IMR-90 (cell line): ENCODE measurements at regions not wholly inside any gene's neighbourhood (a gene's known extent, or its start where the extent isn't known, plus 50 kb on each side); places are given as distances from the start of the nearest gene placed in this dataset.

Source experiments
- ATAC-seq: fragments of 200-7000 bp; cut with Tn5 transposase; 2 replicates; pipeline ENCODE4 v1.9.1; 2020; ENCODE audit warnings: low read depth, mild to moderate bottlenecking, moderate library complexity
- BruUV-seq: library from RNA; stranded (reverse); fragments of 400-500 nt; replicated peaks from 2 replicates; lab custom pipeline; 2021; lab: Mats Ljungman, UMichigan
- CTCF ChIA-PET: fragments of 300-600 bp; formaldehyde crosslinking; extraction: SDS; loops from one replicate; lab custom pipeline; 2021; ENCODE audit warnings: antibody characterized with exemption; lab: Yijun Ruan, JAX
- POLR2A ChIA-PET: fragments of 300-600 bp; sonication (Branson Sonifier 250); formaldehyde crosslinking; loops from one replicate; lab custom pipeline; 2022; ENCODE audit warnings: antibody characterized with exemption; ENCODE audit not compliant: unreplicated experiment; lab: Charles Lee
- DNase-seq: peaks from one replicate; pipeline ENCODE4 v3.0.0; 2013
- H2AFZ ChIP-seq: replicated peaks from 2 replicates; pipeline ENCODE3; 2013; ENCODE audit warnings: low read length, mild to moderate bottlenecking; ENCODE audit not compliant: poor library complexity
- H2AK5ac ChIP-seq: 2 replicates; pipeline ENCODE4 v1.6.1; 2013; ENCODE audit warnings: low read depth, low read length, inconsistent platforms
- H2AK9ac ChIP-seq: replicated peaks from 2 replicates; pipeline ENCODE3; 2013; ENCODE audit warnings: mild to moderate bottlenecking, low read depth, low read length, moderate library complexity; ENCODE audit not compliant: poor library complexity
- H2BK120ac ChIP-seq: 2 replicates; pipeline ENCODE4 v1.6.1; 2013; ENCODE audit warnings: low read depth, low read length, inconsistent platforms
- H2BK15ac ChIP-seq: 3 replicates; pipeline ENCODE4 v1.6.1; 2013; ENCODE audit warnings: low read depth, low read length, inconsistent platforms
- H2BK20ac ChIP-seq: 2 replicates; pipeline ENCODE4 v1.6.1; 2013; ENCODE audit warnings: low read depth, mild to moderate bottlenecking, inconsistent platforms, low read length, moderate library complexity
- H2BK5ac ChIP-seq: 2 replicates; pipeline ENCODE4 v1.6.1; 2013; ENCODE audit warnings: mild to moderate bottlenecking, low read depth, low read length, inconsistent platforms; ENCODE audit not compliant: poor library complexity, severe bottlenecking
- H3K14ac ChIP-seq: replicated peaks from 2 replicates; pipeline ENCODE4 v1.6.1; 2013; ENCODE audit warnings: low read depth, low read length, inconsistent platforms
- H3K18ac ChIP-seq: 2 replicates; pipeline ENCODE4 v1.6.1; 2013; ENCODE audit warnings: low read depth, low read length, control low read depth
- H3K23ac ChIP-seq: 2 replicates; pipeline ENCODE4 v1.6.1; 2013; ENCODE audit warnings: low read depth, low read length, inconsistent platforms
- H3K27ac ChIP-seq: 2 replicates; pipeline ENCODE4 v1.5.1; 2013; ENCODE audit warnings: mild to moderate bottlenecking, control low read depth, low read length; ENCODE audit not compliant: insufficient read depth
- H3K27me3 ChIP-seq: 2 replicates; pipeline ENCODE4 v1.6.1; 2013; ENCODE audit warnings: low read length; ENCODE audit not compliant: control insufficient read depth, insufficient read depth
- H3K36me3 ChIP-seq: 2 replicates; pipeline ENCODE4 v1.6.1; 2013; ENCODE audit warnings: low read length, mixed read lengths; ENCODE audit not compliant: control insufficient read depth, insufficient read depth
- H3K4ac ChIP-seq: 2 replicates; pipeline ENCODE4 v1.6.1; 2013; ENCODE audit warnings: low read depth, low read length, inconsistent platforms
- H3K4me1 ChIP-seq: 2 replicates; pipeline ENCODE4 v1.6.1; 2013; ENCODE audit warnings: low read length, mixed read lengths; ENCODE audit not compliant: control insufficient read depth, insufficient read depth
- H3K4me2 ChIP-seq: 2 replicates; pipeline ENCODE4 v1.6.1; 2013; ENCODE audit warnings: low read depth, mild to moderate bottlenecking, control low read depth, low read length, moderate library complexity
- H3K4me3 ChIP-seq: 2 replicates; pipeline ENCODE4 v1.5.1; 2013; ENCODE audit warnings: low read depth, mild to moderate bottlenecking, control low read depth, low read length, moderate library complexity; ENCODE audit not compliant: insufficient read depth
- H3K56ac ChIP-seq: 2 replicates; pipeline ENCODE4 v1.6.1; 2013; ENCODE audit warnings: low read length, inconsistent platforms; ENCODE audit not compliant: insufficient read depth; ENCODE audit errors: extremely low read depth
- H3K79me1 ChIP-seq, 2 experiments: 2 replicates each; pipeline ENCODE4 v1.6.1; 2013; ENCODE audit warnings: low read length in 2 of 2, inconsistent platforms in 1 of 2, low read depth in 1 of 2
- H3K9ac ChIP-seq: 2 replicates; pipeline ENCODE4 v1.6.1; 2013; ENCODE audit warnings: low read depth, low read length, control low read depth
- H3K9me1 ChIP-seq: 2 replicates; pipeline ENCODE4 v1.6.1; 2013; ENCODE audit warnings: low read length, inconsistent platforms; ENCODE audit not compliant: insufficient read depth
- H3K9me3 ChIP-seq: 2 replicates; pipeline ENCODE4 v1.6.1; 2013; ENCODE audit warnings: low read length; ENCODE audit not compliant: control insufficient read depth, insufficient read depth
- H4K20me1 ChIP-seq: 2 replicates; pipeline ENCODE4 v1.6.1; 2013; ENCODE audit warnings: low read length, inconsistent platforms; ENCODE audit not compliant: insufficient read depth
- H4K5ac ChIP-seq: 2 replicates; pipeline ENCODE4 v1.6.1; 2013; ENCODE audit warnings: mild to moderate bottlenecking, low read depth, low read length, control low read depth
- H4K8ac ChIP-seq, 2 experiments: 2 replicates each; pipeline ENCODE4 v1.6.1; 2013; ENCODE audit warnings: low read depth in 2 of 2, low read length in 2 of 2, control low read depth in 1 of 2, inconsistent platforms in 1 of 2
- H4K91ac ChIP-seq: 2 replicates; pipeline ENCODE4 v1.6.1; 2013; ENCODE audit warnings: low read depth, low read length, inconsistent platforms; ENCODE audit not compliant: insufficient read depth
- BHLHE40 ChIP-seq: fragments of 150-350 bp; IDR thresholded peaks from 2 replicates; pipeline ENCODE4 v1.6.1; 2016; ENCODE audit warnings: mild to moderate bottlenecking, low read depth, low read length
- CEBPB ChIP-seq: IDR thresholded peaks from 2 replicates; pipeline ENCODE4 v1.6.1; 2012; ENCODE audit warnings: low read depth, low read length, improper control_type of control experiment
- CHD1 ChIP-seq: IDR thresholded peaks from 2 replicates; pipeline ENCODE4 v1.6.1; 2012; ENCODE audit warnings: low read depth, low read length, improper control_type of control experiment
- CTCF ChIP-seq: conservative IDR thresholded peaks from 2 replicates; pipeline ENCODE4 v1.5.1; 2012; ENCODE audit warnings: mild to moderate bottlenecking, low read depth, low read length, improper control_type of control experiment
- FOS ChIP-seq: fragments of 150-350 bp; IDR thresholded peaks from 2 replicates; pipeline ENCODE4 v1.6.1; 2016; ENCODE audit warnings: low read depth, low read length
- MAZ ChIP-seq: IDR thresholded peaks from 2 replicates; pipeline ENCODE4 v1.6.1; 2012; ENCODE audit warnings: low read depth, mild to moderate bottlenecking, low read length, improper control_type of control experiment, moderate library complexity, borderline replicate concordance
- MXI1 ChIP-seq: IDR thresholded peaks from 2 replicates; pipeline ENCODE4 v1.6.1; 2012; ENCODE audit warnings: low read depth, mild to moderate bottlenecking, low read length, moderate library complexity, borderline replicate concordance
- NFE2L2 ChIP-seq: fragments of 150-350 bp; IDR thresholded peaks from 2 replicates; pipeline ENCODE4 v1.6.1; 2016; ENCODE audit warnings: low read depth, mild to moderate bottlenecking, low read length
- POLR2A ChIP-seq: IDR thresholded peaks from 2 replicates; pipeline ENCODE4 v1.6.1; 2012; ENCODE audit warnings: mild to moderate bottlenecking, low read depth, low read length
- RAD21 ChIP-seq: IDR thresholded peaks from 2 replicates; pipeline ENCODE4 v1.6.1; 2012; ENCODE audit warnings: low read length, improper control_type of control experiment
- RCOR1 ChIP-seq: IDR thresholded peaks from 2 replicates; pipeline ENCODE4 v1.6.1; 2012; ENCODE audit warnings: mild to moderate bottlenecking, low read length, improper control_type of control experiment; ENCODE audit not compliant: insufficient replicate concordance
- RFX5 ChIP-seq: IDR thresholded peaks from 2 replicates; pipeline ENCODE4 v1.8.0; 2012; ENCODE audit warnings: low read depth, mild to moderate bottlenecking, low read length, moderate library complexity
- SMC3 ChIP-seq: fragments of 150-350 bp; IDR thresholded peaks from 2 replicates; pipeline ENCODE4 v1.6.1; 2016; ENCODE audit warnings: low read depth, mild to moderate bottlenecking, antibody characterized with exemption, low read length, moderate library complexity
- WGBS, 2 experiments: methylation state at CpG; one replicate each; pipeline versions ENCODE4 v1.1.5 to v1.1.7; 2013; ENCODE audit warnings: missing lambda C conversion rate in 2 of 2; ENCODE audit not compliant: insufficient read length in 1 of 2; ENCODE audit errors: extremely low coverage in 2 of 2; 5-methylcytosine and 5-hydroxymethylcytosine counted together
- dilution Hi-C: fragments of 300-500 bp; cut with HindIII; formaldehyde crosslinking; loops from one replicate; pipeline ENCODE4 v1.14.3; 2018; ENCODE audit warnings: low sequenced_read_pairs; ENCODE audit not compliant: unreplicated experiment
- in situ Hi-C: fragments of 300-500 bp; cut with MboI; formaldehyde crosslinking; loops from 3 replicates; pipeline ENCODE4 v1.14.3; 2019; ENCODE audit warnings: low sequenced_read_pairs, inconsistent platforms, mixed read lengths
- intact Hi-C: fragments of 100-400 bp; cut with micrococcal nuclease; formaldehyde crosslinking; loops from 2 replicates; pipeline ENCODE4 v1.10.0; 2022
- TF ChIP-seq, protein P1 (sequence below): fragments of 150-350 bp; IDR thresholded peaks from 2 replicates; pipeline ENCODE4 v1.6.1; 2016; ENCODE audit warnings: low read depth, mild to moderate bottlenecking, low read length, moderate library complexity, borderline replicate concordance

DNA sequence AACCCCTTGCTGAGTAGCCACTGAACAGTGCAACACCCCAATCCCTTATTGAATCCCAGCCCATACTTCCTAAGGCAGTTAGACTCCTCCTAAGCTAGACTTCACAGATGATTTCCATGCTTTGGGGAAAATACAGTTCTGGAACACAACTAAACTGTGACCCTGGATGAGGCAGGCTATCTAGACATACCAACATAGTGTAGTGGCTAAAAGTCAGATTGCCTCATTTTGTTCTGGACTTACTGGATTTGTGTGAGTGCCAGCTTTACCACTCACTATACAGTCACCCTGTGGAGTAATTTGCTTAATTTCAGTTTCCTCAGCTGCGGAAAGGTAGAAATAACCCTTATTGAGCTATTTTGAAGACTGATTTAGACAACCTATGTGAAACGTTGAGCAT lies 203.1 kb downstream of the ASCL1 start:
- ChIA-PET POLR2A (no interaction called here), CTCF (no interaction called here)
- no peak overlapping the region for H4K91ac ChIP-seq
- no peak overlapping the region for H4K8ac ChIP-seq
- no peak overlapping the region for H3K18ac ChIP-seq
- H4K5ac ChIP-seq = no peak overlapping the region
- H3K4ac ChIP-seq = no peak overlapping the region
- no peak overlapping the region for H2BK15ac ChIP-seq
- TF ChIP-seq SMC3 (no peak), RCOR1 (no peak), BHLHE40 (no peak), RAD21 (no peak), FOS (no peak), RFX5 (no peak), CHD1 (no peak), POLR2A (no peak), NFE2L2 (no peak), MXI1 (no peak), CEBPB (no peak), CTCF (no peak), MAZ (no peak)
- TF ChIP-seq, protein P1, sequence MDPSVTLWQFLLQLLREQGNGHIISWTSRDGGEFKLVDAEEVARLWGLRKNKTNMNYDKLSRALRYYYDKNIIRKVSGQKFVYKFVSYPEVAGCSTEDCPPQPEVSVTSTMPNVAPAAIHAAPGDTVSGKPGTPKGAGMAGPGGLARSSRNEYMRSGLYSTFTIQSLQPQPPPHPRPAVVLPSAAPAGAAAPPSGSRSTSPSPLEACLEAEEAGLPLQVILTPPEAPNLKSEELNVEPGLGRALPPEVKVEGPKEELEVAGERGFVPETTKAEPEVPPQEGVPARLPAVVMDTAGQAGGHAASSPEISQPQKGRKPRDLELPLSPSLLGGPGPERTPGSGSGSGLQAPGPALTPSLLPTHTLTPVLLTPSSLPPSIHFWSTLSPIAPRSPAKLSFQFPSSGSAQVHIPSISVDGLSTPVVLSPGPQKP = no peak
- no peak overlapping the region for H2BK120ac ChIP-seq
- no peaks in the 10 kb centered on the region for H3K36me3 ChIP-seq
- no CpG with 5 or more reads among the region's 2 CpGs for WGBS, 2 experiments
- no peak overlapping the region for H2BK5ac ChIP-seq
- H3K9ac ChIP-seq = no peak overlapping the region
- H2AK5ac ChIP-seq = no peak overlapping the region
- H2AK9ac ChIP-seq = no peak overlapping the region
- peaks cover 11% of the 10 kb centered on the region; the same call in 1 of the 2 replicates for H3K9me3 ChIP-seq
- no peak overlapping the region for H3K4me3 ChIP-seq
- in situ Hi-C loops = no loop called here
- no peak overlapping the region for H3K56ac ChIP-seq
- H3K79me1 ChIP-seq = no peaks in the 10 kb centered on the region
- BruUV-seq = no TSS peak
- no peaks in the 10 kb centered on the region for H4K20me1 ChIP-seq
- no peak overlapping the region for H3K4me2 ChIP-seq
- H2BK20ac ChIP-seq = no peak overlapping the region
- H3K27me3 ChIP-seq = no peaks in the 10 kb centered on the region
- no peak overlapping the region for H2AFZ ChIP-seq
- ATAC-seq (no peak), DNase-seq (no peak)
- H3K14ac ChIP-seq = no peak overlapping the region
- dilution Hi-C loops = no loop called here
- no peak overlapping the region for H3K27ac ChIP-seq
- no peaks in the 10 kb centered on the region for H3K4me1 ChIP-seq
- no peak overlapping the region for H3K23ac ChIP-seq
- intact Hi-C loops = no loop called here
- no peaks in the 10 kb centered on the region for H3K9me1 ChIP-seq
